Lung (tissue), 11 donors: ENCODE measurements at regions not wholly inside any gene's neighbourhood (a gene's known extent, or its start where the extent isn't known, plus 50 kb on each side); places are given as distances from the start of the nearest gene placed in this dataset.

Source experiments
- ATAC-seq: fragments of 200-7000 bp; cut with Tn5 transposase; one replicate; pipeline ENCODE4 v1.9.1; 2020; ENCODE audit warnings: moderate number of reproducible peaks; ENCODE audit not compliant: insufficient read depth, low FRiP score
- DNase-seq, 3 donors: peaks; one replicate each; pipeline ENCODE4 v3.0.0-alpha.2; 2013 to 2017
- H3K27ac ChIP-seq, 2 donors: one replicate each; pipeline ENCODE4 v1.5.1; 2013; ENCODE audit warnings: mild to moderate bottlenecking in 2 of 2, moderate library complexity in 2 of 2, control low read depth in 1 of 2, inconsistent platforms in 1 of 2, low read depth in 1 of 2, low read length in 1 of 2
- H3K27me3 ChIP-seq, 3 donors: one replicate each; pipeline ENCODE4 v1.5.1; 2013; ENCODE audit warnings: low read length in 2 of 3; ENCODE audit not compliant: control insufficient read depth in 3 of 3, insufficient read depth in 3 of 3
- H3K36me3 ChIP-seq, 4 donors: one replicate each; pipeline ENCODE4 v1.5.1; 2013; ENCODE audit warnings: low read length in 4 of 4, mild to moderate bottlenecking in 1 of 4, moderate library complexity in 1 of 4; ENCODE audit not compliant: control insufficient read depth in 4 of 4, insufficient read depth in 4 of 4
- H3K4me1 ChIP-seq, 5 donors: one replicate each; pipeline ENCODE4 v1.5.1; 2013; ENCODE audit warnings: low read length in 5 of 5, mild to moderate bottlenecking in 2 of 5, moderate library complexity in 1 of 5; ENCODE audit not compliant: control insufficient read depth in 5 of 5, insufficient read depth in 5 of 5
- H3K4me3 ChIP-seq: one replicate; pipeline ENCODE4 v1.5.1; 2013; ENCODE audit warnings: mild to moderate bottlenecking, control low read depth, moderate library complexity
- H3K9ac ChIP-seq, 2 donors: one replicate each; pipeline ENCODE4 v1.5.1; 2013; ENCODE audit warnings: low read length in 2 of 2, control low read depth in 1 of 2; ENCODE audit not compliant: insufficient read depth in 1 of 2
- H3K9me3 ChIP-seq, 4 donors: one replicate each; pipeline ENCODE4 v1.5.1; 2013; ENCODE audit warnings: low read length in 3 of 4, mild to moderate bottlenecking in 1 of 4, moderate library complexity in 1 of 4; ENCODE audit not compliant: control insufficient read depth in 4 of 4, insufficient read depth in 3 of 4
- CTCF ChIP-seq: IDR thresholded peaks from 2 replicates; pipeline ENCODE4 v1.5.1; 2012; ENCODE audit warnings: mild to moderate bottlenecking; ENCODE audit errors: control extremely low read depth, extremely low read depth
- WGBS, 2 donors: extraction: QIAGEN DNeasy Blood & Tissue Kit; methylation state at CpG; one replicate each; pipeline ENCODE4 v1.1.7; 2013; 5-methylcytosine and 5-hydroxymethylcytosine counted together
- donor health status: control.
- donor health status: control.
- donor health status: Bipolar disorder and iron deficiency.
- donor health status: healthy.
- donor health status: DM: yes; HTN: yes; CAD: no.

GRCh38 chr6:150681578-150682395 lies 82.1 kb downstream of the PLEKHG1 start:
- H3K27ac ChIP-seq = peak overlapping the region in 1 of 2 donors; percentile 91
- peaks cover 0 to 3% (median 0%) of the 10 kb centered on the region in 4 donors for H3K36me3 ChIP-seq
- H3K4me3 ChIP-seq = no peak overlapping the region
- H3K4me1 ChIP-seq = peaks cover 0 to 29% (median 0%) of the 10 kb centered on the region in 5 donors
- H3K9me3 ChIP-seq = peaks cover 0 to 2% (median 0%) of the 10 kb centered on the region in 4 donors
- DNase-seq = no peak
- WGBS, 2 donors = 84 to 92% methylated on average over 11 of the region's 11 CpGs
- H3K27me3 ChIP-seq = no peaks in the 10 kb centered on the region
- H3K9ac ChIP-seq = no peak overlapping the region
- no peak for TF ChIP-seq CTCF
- ATAC-seq = no peak

- H3K36me3 ChIP-seq = no peaks in the 10 kb centered on the region
- no peaks in the 10 kb centered on the region for H3K27me3 ChIP-seq
- peaks cover 0 to 31% (median 3%) of the 10 kb centered on the region in 5 donors for H3K4me1 ChIP-seq
- peak overlapping the region; percentile 30 for H3K4me3 ChIP-seq
- ATAC-seq (peak; percentile 28), DNase-seq (peak in 1 of 3 donors; percentile 73)
- 26 to 52% methylated on average over 8 of the region's 8 CpGs for WGBS, 2 donors
- H3K9me3 ChIP-seq = peaks cover 0 to 2% (median 0%) of the 10 kb centered on the region in 4 donors
- no peak for TF ChIP-seq CTCF
- no peak overlapping the region for H3K9ac ChIP-seq
- peak overlapping the region; percentile 51 to 86 for H3K27ac ChIP-seq
Measured at GRCh38 chr6:150683320-150683719, 83.6 kb downstream of the PLEKHG1 start.

GRCh38 chr6:150684161-150684560 lies 84.5 kb downstream of the PLEKHG1 start:
- ATAC-seq (no peak), DNase-seq (no peak)
- H3K36me3 ChIP-seq = no peaks in the 10 kb centered on the region
- H3K4me1 ChIP-seq = peaks cover 0 to 31% (median 3%) of the 10 kb centered on the region in 5 donors
- no peaks in the 10 kb centered on the region for H3K27me3 ChIP-seq
- H3K4me3 ChIP-seq = peak overlapping the region; percentile 30
- H3K9ac ChIP-seq = no peak overlapping the region
- peaks cover 0 to 2% (median 0%) of the 10 kb centered on the region in 4 donors for H3K9me3 ChIP-seq
- 78 to 87% methylated on average over 9 of the region's 9 CpGs for WGBS, 2 donors
- TF ChIP-seq CTCF = no peak
- H3K27ac ChIP-seq = peak overlapping the region; percentile 51 to 86
